DND-41 (cell line): ENCODE measurements at regions not wholly inside any gene's neighbourhood (a gene's known extent, or its start where the extent isn't known, plus 50 kb on each side); places are given as distances from the start of the nearest gene placed in this dataset.

Experiments used
- ATAC-seq: fragments of 200-7000 bp; cut with Tn5 transposase; 3 replicates; pipeline ENCODE4 v1.9.1; 2021; ENCODE audit warnings: low read depth; ENCODE audit not compliant: insufficient read depth
- DNase-seq: peaks from one replicate; pipeline ENCODE4 v3.0.0-alpha.2; 2020
- H2AFZ ChIP-seq: 2 replicates; pipeline ENCODE4 v1.6.0; 2012; ENCODE audit warnings: low read depth, low read length
- H3K27ac ChIP-seq: 2 replicates; pipeline ENCODE4 v1.5.1; 2012; ENCODE audit warnings: low read length, inconsistent platforms
- H3K27me3 ChIP-seq: fragments of 200-600 bp; sonication (generic); 2 replicates; pipeline ENCODE4 v1.6.0; 2012; ENCODE audit warnings: low read length, mild to moderate bottlenecking, inconsistent platforms; ENCODE audit not compliant: insufficient read depth, poor library complexity
- H3K36me3 ChIP-seq: 2 replicates; pipeline ENCODE4 v1.5.1; 2012; ENCODE audit warnings: low read length, inconsistent platforms; ENCODE audit not compliant: insufficient read depth
- H3K4me1 ChIP-seq: 2 replicates; pipeline ENCODE4 v1.5.1; 2012; ENCODE audit warnings: mild to moderate bottlenecking, low read length; ENCODE audit not compliant: insufficient read depth
- H3K4me2 ChIP-seq: 2 replicates; pipeline ENCODE4 v1.6.0; 2012; ENCODE audit warnings: mild to moderate bottlenecking, moderate library complexity, low read length, inconsistent platforms; ENCODE audit not compliant: insufficient read depth
- H3K4me3 ChIP-seq, 2 experiments: fragments of 200-600 bp in 1 of 2; shearing (Covaris generic) in 1 of 2; 2 replicates each; pipeline ENCODE4 v1.5.1; 2012 to 2016; ENCODE audit warnings: inconsistent platforms in 2 of 2, low read length in 2 of 2, mild to moderate bottlenecking in 2 of 2, low read depth in 1 of 2, moderate library complexity in 1 of 2
- H3K79me2 ChIP-seq: 2 replicates; pipeline ENCODE4 v1.6.0; 2012; ENCODE audit warnings: low read length, inconsistent platforms; ENCODE audit not compliant: insufficient read depth
- H3K9ac ChIP-seq: 2 replicates; pipeline ENCODE4 v1.6.0; 2012; ENCODE audit warnings: low read depth, mild to moderate bottlenecking, inconsistent platforms, low read length, moderate library complexity
- H3K9me3 ChIP-seq: 2 replicates; pipeline ENCODE4 v1.5.1; 2012; ENCODE audit warnings: low read length, moderate library complexity, mild to moderate bottlenecking, inconsistent platforms; ENCODE audit not compliant: insufficient read depth, severe bottlenecking
- H4K20me1 ChIP-seq: 2 replicates; pipeline ENCODE4 v1.6.0; 2012; ENCODE audit warnings: low read length; ENCODE audit not compliant: insufficient read depth
- EZH2 ChIP-seq: IDR thresholded peaks from 3 replicates; pipeline ENCODE4 v1.6.1; 2012; ENCODE audit warnings: borderline replicate concordance, low read depth, mild to moderate bottlenecking, moderate library complexity, low read length, inconsistent platforms; ENCODE audit not compliant: severe bottlenecking
- TF ChIP-seq, protein P1 (sequence below): IDR thresholded peaks from 2 replicates; pipeline ENCODE4 v1.5.1; 2012; ENCODE audit warnings: borderline replicate concordance, low read length, moderate library complexity, mild to moderate bottlenecking; ENCODE audit not compliant: poor library complexity, severe bottlenecking; ENCODE audit errors: extremely low read depth

DNA sequence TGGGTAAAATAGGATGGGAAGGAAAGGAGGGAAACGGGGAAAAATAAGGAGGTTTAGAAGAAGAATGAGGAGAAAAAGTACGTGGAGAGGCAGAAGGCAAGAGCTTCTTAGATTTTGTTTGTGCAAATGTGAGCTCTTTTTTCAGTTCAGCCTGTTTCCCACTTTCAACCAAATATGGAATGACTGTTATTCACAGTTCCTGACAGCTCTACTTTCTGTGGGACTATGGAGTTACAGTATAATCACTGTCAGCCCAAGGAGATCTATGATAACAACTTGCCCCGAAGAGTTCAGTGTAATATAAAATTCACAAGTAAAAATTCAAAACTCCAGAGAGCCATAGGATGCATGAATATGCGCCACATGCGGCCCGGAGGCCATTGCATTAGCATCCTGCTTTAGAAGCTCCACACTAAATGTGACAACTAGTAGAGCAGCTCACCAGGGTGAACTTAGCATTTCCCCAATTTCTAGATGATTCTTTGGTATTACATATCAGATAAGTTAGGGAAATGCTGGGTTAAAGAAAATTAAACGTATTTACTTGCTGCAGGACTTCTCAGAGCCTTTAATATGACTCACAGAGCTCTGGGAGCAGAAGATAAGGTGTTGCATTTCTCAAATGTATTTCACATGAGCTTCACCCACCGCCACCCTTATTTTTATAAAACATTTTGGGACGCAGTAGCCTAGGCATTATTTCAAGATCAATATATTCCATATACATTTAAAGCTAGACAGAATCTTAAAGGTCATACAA, 234.6 kb downstream of the EBLN2 start:
- Histone ChIP-seq H3K27me3 (no peaks in the 10 kb centered on the region), H3K4me3 (no peak overlapping the region), H3K27ac (no peak overlapping the region), H4K20me1 (no peaks in the 10 kb centered on the region), H3K36me3 (no peaks in the 10 kb centered on the region), H3K9ac (no peak overlapping the region), H2AFZ (no peak overlapping the region), H3K4me1 (no peaks in the 10 kb centered on the region), H3K9me3 (no peaks in the 10 kb centered on the region), H3K4me2 (no peak overlapping the region), H3K79me2 (no peaks in the 10 kb centered on the region)
- no peak for DNase-seq
- ATAC-seq: no peak
- TF ChIP-seq, protein P1, sequence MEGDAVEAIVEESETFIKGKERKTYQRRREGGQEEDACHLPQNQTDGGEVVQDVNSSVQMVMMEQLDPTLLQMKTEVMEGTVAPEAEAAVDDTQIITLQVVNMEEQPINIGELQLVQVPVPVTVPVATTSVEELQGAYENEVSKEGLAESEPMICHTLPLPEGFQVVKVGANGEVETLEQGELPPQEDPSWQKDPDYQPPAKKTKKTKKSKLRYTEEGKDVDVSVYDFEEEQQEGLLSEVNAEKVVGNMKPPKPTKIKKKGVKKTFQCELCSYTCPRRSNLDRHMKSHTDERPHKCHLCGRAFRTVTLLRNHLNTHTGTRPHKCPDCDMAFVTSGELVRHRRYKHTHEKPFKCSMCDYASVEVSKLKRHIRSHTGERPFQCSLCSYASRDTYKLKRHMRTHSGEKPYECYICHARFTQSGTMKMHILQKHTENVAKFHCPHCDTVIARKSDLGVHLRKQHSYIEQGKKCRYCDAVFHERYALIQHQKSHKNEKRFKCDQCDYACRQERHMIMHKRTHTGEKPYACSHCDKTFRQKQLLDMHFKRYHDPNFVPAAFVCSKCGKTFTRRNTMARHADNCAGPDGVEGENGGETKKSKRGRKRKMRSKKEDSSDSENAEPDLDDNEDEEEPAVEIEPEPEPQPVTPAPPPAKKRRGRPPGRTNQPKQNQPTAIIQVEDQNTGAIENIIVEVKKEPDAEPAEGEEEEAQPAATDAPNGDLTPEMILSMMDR: no peak
- TF ChIP-seq EZH2: no peak

DNA sequence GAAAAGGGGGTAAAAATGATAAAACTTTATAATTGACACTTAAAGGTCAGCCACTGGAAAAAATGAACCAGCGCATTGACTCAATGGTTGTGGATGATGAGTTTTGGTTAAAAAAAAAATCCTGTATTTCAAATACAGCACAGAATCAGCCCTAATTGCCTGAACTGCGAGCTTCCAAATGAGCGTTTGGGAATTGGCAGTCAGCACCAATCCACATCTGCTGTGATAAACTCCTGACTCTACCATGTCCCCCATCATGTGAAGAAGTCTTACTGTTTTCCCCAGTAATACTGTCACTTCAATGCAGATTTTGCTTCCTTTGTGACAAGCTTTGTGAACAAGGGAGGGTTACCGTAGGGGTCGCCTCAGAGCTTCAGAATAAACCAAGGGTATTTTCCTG, 235.4 kb downstream of the EBLN2 start:
- H2AFZ ChIP-seq: no peak overlapping the region
- H3K27ac ChIP-seq: no peak overlapping the region
- no peak overlapping the region for H3K4me2 ChIP-seq
- H3K27me3 ChIP-seq: no peaks in the 10 kb centered on the region
- DNase-seq (no peak), ATAC-seq (no peak)
- TF ChIP-seq, protein P1: no peak
- no peak for TF ChIP-seq EZH2
- no peaks in the 10 kb centered on the region for H3K9me3 ChIP-seq
- no peak overlapping the region for H3K4me3 ChIP-seq
- H3K79me2 ChIP-seq: no peaks in the 10 kb centered on the region
- no peaks in the 10 kb centered on the region for H4K20me1 ChIP-seq
- no peaks in the 10 kb centered on the region for H3K4me1 ChIP-seq
- no peaks in the 10 kb centered on the region for H3K36me3 ChIP-seq
- H3K9ac ChIP-seq: no peak overlapping the region

DNA sequence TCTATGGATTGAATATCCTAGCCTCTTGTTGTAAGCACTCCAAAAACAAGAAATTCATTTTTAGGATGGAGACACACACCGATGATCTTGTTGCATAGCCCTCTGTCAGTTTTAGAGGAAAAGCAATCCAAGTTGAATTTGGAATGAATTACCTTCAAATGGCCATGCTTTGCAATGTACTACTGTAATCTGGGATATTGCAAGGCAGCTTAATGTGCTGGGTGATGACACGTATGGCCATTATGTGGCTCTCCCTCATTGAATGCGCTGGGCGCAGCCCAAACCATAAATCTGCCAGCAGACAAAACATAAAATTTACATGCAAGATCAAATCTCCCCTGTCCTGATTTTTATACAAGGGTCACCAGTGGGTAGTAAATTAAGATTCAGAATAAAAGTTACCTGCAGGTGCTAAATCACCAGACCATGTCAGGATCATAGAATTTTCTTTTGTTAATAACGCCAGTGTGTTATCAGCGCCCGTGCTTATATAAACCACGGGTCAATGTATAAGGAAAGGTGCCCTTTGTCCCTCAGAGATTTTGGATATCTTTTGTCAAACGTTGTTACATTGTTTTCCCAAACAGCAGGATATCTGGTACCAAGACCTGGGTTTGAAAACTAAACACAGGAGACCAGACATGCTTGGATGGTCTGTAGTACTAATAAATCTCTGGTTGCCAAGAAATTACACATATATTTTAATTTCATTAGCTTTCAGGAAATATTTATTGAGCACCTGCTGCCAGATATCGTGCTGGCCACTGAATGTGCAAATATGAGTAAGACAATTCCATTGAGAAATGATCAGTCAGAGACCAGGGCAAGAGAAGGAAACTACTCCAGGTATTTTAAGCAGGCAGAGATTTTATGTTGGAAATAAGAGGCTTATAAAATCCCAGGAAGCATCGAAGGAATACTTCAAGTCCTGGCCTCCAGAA, 237.1 kb downstream of the EBLN2 start:
- H3K36me3 ChIP-seq: no peaks in the 10 kb centered on the region
- H3K27ac ChIP-seq: no peak overlapping the region
- H3K27me3 ChIP-seq: no peaks in the 10 kb centered on the region
- H3K4me1 ChIP-seq: no peaks in the 10 kb centered on the region
- H3K4me3 ChIP-seq: no peak overlapping the region
- H3K4me2 ChIP-seq: no peak overlapping the region
- no peak for TF ChIP-seq EZH2
- TF ChIP-seq, protein P1: no peak
- H3K79me2 ChIP-seq: no peaks in the 10 kb centered on the region
- H4K20me1 ChIP-seq: no peaks in the 10 kb centered on the region
- H3K9ac ChIP-seq: no peak overlapping the region
- ATAC-seq (no peak), DNase-seq (no peak)
- no peaks in the 10 kb centered on the region for H3K9me3 ChIP-seq
- H2AFZ ChIP-seq: no peak overlapping the region
